GM23248 (cell line): ENCODE measurements at regions not wholly inside any gene's neighbourhood (a gene's known extent, or its start where the extent isn't known, plus 50 kb on each side); places are given as distances from the start of the nearest gene placed in this dataset.

Experiments
- EZH2 ChIP-seq: fragments of 200-600 bp; sonication (generic); IDR thresholded peaks from 2 replicates; pipeline ENCODE4 v1.6.1; 2018; ENCODE audit warnings: antibody characterized with exemption, mild to moderate bottlenecking; ENCODE audit not compliant: insufficient read depth, poor library complexity, severe bottlenecking
- EZH2phosphoT487 ChIP-seq: fragments of 200-600 bp; sonication (generic); IDR thresholded peaks from 2 replicates; pipeline ENCODE4 v1.6.1; 2018; ENCODE audit warnings: antibody characterized with exemption, moderate library complexity, mild to moderate bottlenecking, low read depth; ENCODE audit not compliant: insufficient read depth

DNA sequence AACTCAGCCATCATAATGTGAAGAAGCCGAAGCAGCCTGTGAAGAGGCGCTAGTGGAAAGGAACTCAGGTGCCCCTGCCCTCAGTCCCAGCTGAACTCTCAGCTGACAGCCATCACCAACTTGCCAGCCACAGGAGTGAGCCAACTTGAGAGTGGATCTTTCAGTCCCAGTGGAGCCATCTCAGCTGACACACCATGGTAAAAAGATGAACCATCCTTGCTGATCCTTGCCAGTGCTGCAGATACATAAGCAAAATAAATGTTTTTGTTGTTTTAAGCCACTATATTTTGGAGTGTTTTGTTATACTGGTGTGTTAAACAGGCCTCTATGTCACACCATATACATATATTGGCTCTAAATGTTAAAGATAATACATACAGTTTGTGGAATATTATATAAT lies 195.8 kb upstream of the SPRED2 start:
- no peak for TF ChIP-seq EZH2phosphoT487
- no peak for TF ChIP-seq EZH2
